ENCODE measurements at regions not wholly inside any gene's neighbourhood (a gene's known extent, or its start where the extent isn't known, plus 50 kb on each side); places are given as distances from the start of the nearest gene placed in this dataset.

- TF ChIP-seq CTCF (IDR thresholded peaks at IDR 0.05; ENCODE audit: low read depth, low read length), result no peak
- no peak for TF ChIP-seq EZH2phosphoT487 (IDR thresholded peaks at IDR 0.05; ENCODE audit: low read depth)
Measured at GRCh38 chr10:88118729-88119128, 255.3 kb downstream of the PTEN start.
